CD14-positive monocyte (primary cell): ENCODE measurements at regions not wholly inside any gene's neighbourhood (a gene's known extent, or its start where the extent isn't known, plus 50 kb on each side); places are given as distances from the start of the nearest gene placed in this dataset.

Source experiments
- DNase-seq, 3 donors: peaks; one replicate each; pipeline ENCODE4 v3.0.0-alpha.2; 2011 to 2022
- H2AFZ ChIP-seq: 2 replicates; pipeline ENCODE4 v1.6.0; 2012; ENCODE audit warnings: mild to moderate bottlenecking, low read depth, low read length, inconsistent platforms; ENCODE audit not compliant: insufficient read depth, poor library complexity, severe bottlenecking
- H3K27ac ChIP-seq, 2 donors: 1 replicate in 1 of 2; 2 replicates in 1 of 2; pipeline ENCODE4 v1.5.1; 2012 to 2013; ENCODE audit warnings: low read length in 2 of 2, control low read depth in 1 of 2, inconsistent platforms in 1 of 2, low read depth in 1 of 2, mild to moderate bottlenecking in 1 of 2
- H3K27me3 ChIP-seq, 2 donors: one replicate each; pipeline versions ENCODE4 v1.6.0 to v1.6.1; 2011 to 2013; ENCODE audit warnings: low read length in 2 of 2; ENCODE audit not compliant: control insufficient read depth in 2 of 2, insufficient read depth in 2 of 2
- H3K36me3 ChIP-seq, 2 donors: replicated peaks in 1 of 2; 1 replicate in 1 of 2; 2 replicates in 1 of 2; pipeline versions ENCODE4 v1.5.1 to v1.6.1; 2012 to 2013; ENCODE audit warnings: low read length in 2 of 2, control low read depth in 1 of 2, inconsistent platforms in 1 of 2, mild to moderate bottlenecking in 1 of 2; ENCODE audit not compliant: insufficient read depth in 2 of 2, control insufficient read depth in 1 of 2
- H3K4me1 ChIP-seq, 2 donors: 1 replicate in 1 of 2; 2 replicates in 1 of 2; pipeline versions ENCODE4 v1.5.1 to v1.6.1; 2012 to 2013; ENCODE audit warnings: low read length in 2 of 2, control low read depth in 1 of 2, inconsistent platforms in 1 of 2, mild to moderate bottlenecking in 1 of 2, moderate library complexity in 1 of 2; ENCODE audit not compliant: insufficient read depth in 2 of 2, control insufficient read depth in 1 of 2
- H3K4me2 ChIP-seq: replicated peaks from 2 replicates; pipeline ENCODE3; 2012; ENCODE audit warnings: low read length, moderate library complexity, mild to moderate bottlenecking; ENCODE audit not compliant: poor library complexity, severe bottlenecking; ENCODE audit errors: extremely low read depth
- H3K4me3 ChIP-seq, 3 experiments: fragments of 200-600 bp in 1 of 3; sonication (generic) in 1 of 3; replicated peaks in 1 of 3; 1 replicate in 2 of 3; 2 replicates in 1 of 3; pipeline ENCODE4 v1.5.1; 2011 to 2013; ENCODE audit warnings: low read length in 3 of 3, mild to moderate bottlenecking in 3 of 3, control low read depth in 2 of 3, low read depth in 2 of 3, inconsistent platforms in 1 of 3, moderate library complexity in 1 of 3
- H3K79me2 ChIP-seq: 2 replicates; pipeline ENCODE4 v1.6.0; 2012; ENCODE audit warnings: mild to moderate bottlenecking, control low read depth, inconsistent platforms, low read length, moderate library complexity; ENCODE audit not compliant: insufficient read depth
- H3K9ac ChIP-seq: 2 replicates; pipeline ENCODE4 v1.6.0; 2017; ENCODE audit warnings: low read length, mild to moderate bottlenecking; ENCODE audit not compliant: insufficient read depth, poor library complexity, severe bottlenecking
- H3K9me3 ChIP-seq, 2 donors: replicated peaks in 1 of 2; 1 replicate in 1 of 2; 2 replicates in 1 of 2; pipeline versions ENCODE4 v1.5.1 to v1.6.1; 2012 to 2013; ENCODE audit warnings: low read length in 2 of 2, control low read depth in 1 of 2; ENCODE audit not compliant: control insufficient read depth in 1 of 2, insufficient read depth in 1 of 2
- H4K20me1 ChIP-seq: 2 replicates; pipeline ENCODE4 v1.6.0; 2012; ENCODE audit warnings: mild to moderate bottlenecking, low read length, control low read depth, moderate library complexity; ENCODE audit not compliant: insufficient read depth
- H3K27ac Mint-ChIP-seq, 7 donors: one replicate each; pipeline ENCODE4 v1.8.0; 2020; ENCODE audit warnings: mild to moderate bottlenecking in 7 of 7, mixed read lengths in 7 of 7, moderate library complexity in 6 of 7, inconsistent platforms in 2 of 7
- H3K27me3 Mint-ChIP-seq, 3 donors: one replicate each; pipeline ENCODE4 v1.8.0; 2021 to 2022; ENCODE audit warnings: low read depth in 3 of 3, mild to moderate bottlenecking in 3 of 3, mixed read lengths in 3 of 3, moderate library complexity in 3 of 3, inconsistent platforms in 1 of 3
- H3K36me3 Mint-ChIP-seq, 2 donors: one replicate each; pipeline ENCODE4 v1.8.0; 2020; ENCODE audit warnings: mixed read lengths in 2 of 2, inconsistent platforms in 1 of 2, mild to moderate bottlenecking in 1 of 2
- H3K4me1 Mint-ChIP-seq: one replicate; pipeline ENCODE4 v1.8.0; 2020; ENCODE audit warnings: mild to moderate bottlenecking, mixed read lengths
- H3K4me3 Mint-ChIP-seq, 2 donors: one replicate each; pipeline ENCODE4 v1.8.0; 2020; ENCODE audit warnings: mild to moderate bottlenecking in 2 of 2, mixed read lengths in 2 of 2, moderate library complexity in 1 of 2
- H3K9me3 Mint-ChIP-seq, 7 donors: one replicate each; pipeline ENCODE4 v1.8.0; 2020 to 2022; ENCODE audit warnings: mixed read lengths in 7 of 7, mild to moderate bottlenecking in 6 of 7, moderate library complexity in 6 of 7, inconsistent platforms in 2 of 7
- WGBS: methylation state at CpG from one replicate; pipeline ENCODE4 v1.1.5; 2013; ENCODE audit warnings: missing lambda C conversion rate; ENCODE audit not compliant: insufficient coverage; 5-methylcytosine and 5-hydroxymethylcytosine counted together
- intact Hi-C, 2 donors: fragments of 100-400 bp; cut with micrococcal nuclease; formaldehyde crosslinking; loops; one replicate each; pipeline versions ENCODE4 v1.15.0 to v1.15.1; 2023
- TF ChIP-seq, protein P1 (sequence below): fragments of 200-600 bp; IDR thresholded peaks from one replicate; pipeline ENCODE4 v1.8.0; 2022; ENCODE audit warnings: antibody characterized with exemption, mild to moderate bottlenecking

GRCh38 chr5:23028445-23029021 is 175.4 kb upstream of the CDH12 start:
- H3K27me3 ChIP-seq = no peaks in the 10 kb centered on the region
- H3K27ac ChIP-seq = no peak overlapping the region
- no peak overlapping the region for H2AFZ ChIP-seq
- intact Hi-C loops = no loop called here
- peaks cover 0 to 3% (median 0%) of the 10 kb centered on the region in 3 donors for H3K27me3 Mint-ChIP-seq
- H3K4me2 ChIP-seq = no peak overlapping the region
- no peaks in the 10 kb centered on the region for H3K36me3 ChIP-seq
- no peak overlapping the region for H3K4me3 Mint-ChIP-seq
- H3K9me3 ChIP-seq = no peaks in the 10 kb centered on the region
- no peak for DNase-seq
- H3K27ac Mint-ChIP-seq = no peak overlapping the region
- H3K4me1 ChIP-seq = no peaks in the 10 kb centered on the region
- no peak overlapping the region for H3K4me3 ChIP-seq
- no peaks in the 10 kb centered on the region for H4K20me1 ChIP-seq
- peaks cover 0 to 10% (median 0%) of the 10 kb centered on the region in 7 donors for H3K9me3 Mint-ChIP-seq
- H3K4me1 Mint-ChIP-seq = no peaks in the 10 kb centered on the region
- no peaks in the 10 kb centered on the region for H3K36me3 Mint-ChIP-seq
- no peak overlapping the region for H3K9ac ChIP-seq
- TF ChIP-seq, protein P1, sequence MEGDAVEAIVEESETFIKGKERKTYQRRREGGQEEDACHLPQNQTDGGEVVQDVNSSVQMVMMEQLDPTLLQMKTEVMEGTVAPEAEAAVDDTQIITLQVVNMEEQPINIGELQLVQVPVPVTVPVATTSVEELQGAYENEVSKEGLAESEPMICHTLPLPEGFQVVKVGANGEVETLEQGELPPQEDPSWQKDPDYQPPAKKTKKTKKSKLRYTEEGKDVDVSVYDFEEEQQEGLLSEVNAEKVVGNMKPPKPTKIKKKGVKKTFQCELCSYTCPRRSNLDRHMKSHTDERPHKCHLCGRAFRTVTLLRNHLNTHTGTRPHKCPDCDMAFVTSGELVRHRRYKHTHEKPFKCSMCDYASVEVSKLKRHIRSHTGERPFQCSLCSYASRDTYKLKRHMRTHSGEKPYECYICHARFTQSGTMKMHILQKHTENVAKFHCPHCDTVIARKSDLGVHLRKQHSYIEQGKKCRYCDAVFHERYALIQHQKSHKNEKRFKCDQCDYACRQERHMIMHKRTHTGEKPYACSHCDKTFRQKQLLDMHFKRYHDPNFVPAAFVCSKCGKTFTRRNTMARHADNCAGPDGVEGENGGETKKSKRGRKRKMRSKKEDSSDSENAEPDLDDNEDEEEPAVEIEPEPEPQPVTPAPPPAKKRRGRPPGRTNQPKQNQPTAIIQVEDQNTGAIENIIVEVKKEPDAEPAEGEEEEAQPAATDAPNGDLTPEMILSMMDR = no peak
- H3K79me2 ChIP-seq = no peaks in the 10 kb centered on the region
- WGBS = no CpG with 5 or more reads among the region's 3 CpGs

DNA sequence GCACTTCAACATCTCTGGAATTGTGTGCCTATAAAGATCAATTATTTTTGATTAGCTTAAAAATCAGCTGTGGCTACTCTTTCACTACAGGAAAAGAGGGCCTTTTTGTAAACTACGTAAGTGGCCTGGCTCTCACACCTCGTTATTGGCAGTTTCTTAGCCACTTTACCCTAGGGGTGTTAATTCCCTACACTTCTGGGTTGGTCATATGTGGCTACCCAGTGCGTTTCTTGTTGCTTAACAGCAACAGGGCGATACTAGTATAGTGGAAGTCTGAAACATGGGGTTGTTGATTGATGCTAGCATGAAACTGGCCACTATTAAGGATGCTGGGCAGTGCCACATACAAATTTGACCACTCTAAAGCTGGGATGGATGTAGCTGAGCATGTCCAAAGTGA is 174.7 kb upstream of the CDH12 start:
- Mint-ChIP-seq H3K9me3 (peaks cover 0 to 10% (median 0%) of the 10 kb centered on the region in 7 donors), H3K4me1 (no peaks in the 10 kb centered on the region), H3K27ac (no peak overlapping the region), H3K36me3 (no peaks in the 10 kb centered on the region), H3K4me3 (no peak overlapping the region), H3K27me3 (peaks cover 0 to 3% (median 0%) of the 10 kb centered on the region in 3 donors)
- H3K4me2 ChIP-seq = no peak overlapping the region
- H3K4me3 ChIP-seq = no peak overlapping the region
- no peaks in the 10 kb centered on the region for H3K4me1 ChIP-seq
- no peak overlapping the region for H2AFZ ChIP-seq
- no peak for DNase-seq
- H4K20me1 ChIP-seq = no peaks in the 10 kb centered on the region
- H3K27me3 ChIP-seq = no peaks in the 10 kb centered on the region
- no peak overlapping the region for H3K9ac ChIP-seq
- H3K9me3 ChIP-seq = no peaks in the 10 kb centered on the region
- H3K27ac ChIP-seq = no peak overlapping the region
- H3K79me2 ChIP-seq = no peaks in the 10 kb centered on the region
- intact Hi-C loops = no loop called here
- H3K36me3 ChIP-seq = no peaks in the 10 kb centered on the region
- no CpG with 5 or more reads among the region's 4 CpGs for WGBS
- TF ChIP-seq, protein P1 = no peak
